GM18868 (cell line): ENCODE measurements at regions not wholly inside any gene's neighbourhood (a gene's known extent, or its start where the extent isn't known, plus 50 kb on each side); places are given as distances from the start of the nearest gene placed in this dataset.
"Not testable (repeated sequence)": the region's sequence is repeated elsewhere in the genome, so short reads cannot be mapped to it uniquely, and the experiment has no call there.

Experiments used
- ATAC-seq: cut with Tn5 transposase; IDR thresholded peaks from one replicate; pipeline ENCODE4 v1.9.1; 2021; ENCODE audit warnings: mild to moderate bottlenecking, moderate library complexity; ENCODE audit not compliant: unreplicated experiment

- no peak for ATAC-seq
These were observed 452.3 kb downstream of the HTR1B start for GRCh38 chr6:77010931-77011542.

GRCh38 chr6:76992553-76992952 lies 470.7 kb downstream of the HTR1B start:
- ATAC-seq = no peak

- ATAC-seq = no peak
These were observed 478.7 kb downstream of the HTR1B start for GRCh38 chr6:76984572-76984971.

GRCh38 chr6:76982476-76983199 lies 480.7 kb downstream of the HTR1B start:
- ATAC-seq = no peak

GRCh38 chr6:76972474-76972873 lies 490.8 kb downstream of the HTR1B start:
- ATAC-seq = no peak

- not testable (repeated sequence) for ATAC-seq
These were observed 504.1 kb downstream of the HTR1B start for GRCh38 chr6:76959177-76959576.

- ATAC-seq = no peak
These were observed 520.9 kb downstream of the HTR1B start for GRCh38 chr6:76942203-76942966.

GRCh38 chr6:76940191-76940590 lies 523.1 kb downstream of the HTR1B start:
- ATAC-seq = no peak

GRCh38 chr6:76914737-76915136 lies 548.6 kb downstream of the HTR1B start:
- ATAC-seq = no peak

- not testable (repeated sequence) for ATAC-seq
These were observed 557.8 kb downstream of the HTR1B start for GRCh38 chr6:76905541-76905940.

GRCh38 chr6:76892542-76892941 lies 570.7 kb downstream of the HTR1B start:
- no peak for ATAC-seq

GRCh38 chr6:76888351-76888750 lies 574.9 kb downstream of the HTR1B start:
- ATAC-seq = no peak

- ATAC-seq = no peak
These were observed 576.4 kb downstream of the HTR1B start for GRCh38 chr6:76886900-76887299.

- ATAC-seq = no peak
These were observed 577.4 kb downstream of the HTR1B start for GRCh38 chr6:76885861-76886301.

GRCh38 chr6:76881414-76881813 lies 581.9 kb downstream of the HTR1B start:
- no peak for ATAC-seq

- ATAC-seq = no peak
These were observed 586.3 kb downstream of the HTR1B start for GRCh38 chr6:76876922-76877553.

GRCh38 chr6:76876430-76876829 lies 586.9 kb downstream of the HTR1B start:
- not testable (repeated sequence) for ATAC-seq

- no peak for ATAC-seq
These were observed 596.1 kb downstream of the HTR1B start for GRCh38 chr6:76867182-76867581.

GRCh38 chr6:76866091-76866915 lies 597.0 kb downstream of the HTR1B start:
- no peak for ATAC-seq

- ATAC-seq = no peak
These were observed 600.4 kb downstream of the HTR1B start for GRCh38 chr6:76862936-76863335.
